GM19438 (cell line): ENCODE measurements at regions not wholly inside any gene's neighbourhood (a gene's known extent, or its start where the extent isn't known, plus 50 kb on each side); places are given as distances from the start of the nearest gene placed in this dataset.
"Not testable (repeated sequence)": the region's sequence is repeated elsewhere in the genome, so short reads cannot be mapped to it uniquely, and the experiment has no call there.

Experiments used
- ATAC-seq: cut with Tn5 transposase; IDR thresholded peaks from one replicate; pipeline ENCODE4 v1.9.1; 2021; ENCODE audit warnings: low read depth; ENCODE audit not compliant: unreplicated experiment

DNA sequence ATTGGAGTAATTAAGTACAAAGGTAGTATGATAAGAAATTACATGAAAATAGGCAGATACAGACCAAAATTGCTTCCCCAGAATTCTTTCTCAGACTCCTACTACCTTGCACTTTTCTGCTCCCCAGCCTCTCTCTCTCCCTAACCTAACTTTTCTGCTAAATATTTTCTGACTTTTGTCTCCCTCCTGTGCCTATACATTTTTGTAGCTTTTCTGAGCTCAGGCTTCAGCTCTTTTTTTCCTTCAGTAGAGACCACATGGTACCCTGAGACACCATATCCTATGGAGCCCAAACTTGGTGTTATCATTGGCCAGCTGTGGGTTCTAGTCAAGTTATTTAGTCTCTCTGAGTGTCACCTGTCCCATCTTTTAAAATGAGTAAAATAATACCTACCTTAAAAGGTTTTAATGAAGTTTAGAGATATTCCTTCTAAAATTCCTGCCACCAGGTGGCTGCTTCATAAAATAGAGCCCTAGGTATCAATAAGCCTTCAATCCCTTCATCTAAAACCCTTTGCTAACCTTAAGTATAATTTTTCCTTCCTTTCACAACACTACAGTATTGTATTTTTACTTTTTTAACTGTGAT lies 237.6 kb upstream of the DUSP10 start:
- no peak for ATAC-seq

DNA sequence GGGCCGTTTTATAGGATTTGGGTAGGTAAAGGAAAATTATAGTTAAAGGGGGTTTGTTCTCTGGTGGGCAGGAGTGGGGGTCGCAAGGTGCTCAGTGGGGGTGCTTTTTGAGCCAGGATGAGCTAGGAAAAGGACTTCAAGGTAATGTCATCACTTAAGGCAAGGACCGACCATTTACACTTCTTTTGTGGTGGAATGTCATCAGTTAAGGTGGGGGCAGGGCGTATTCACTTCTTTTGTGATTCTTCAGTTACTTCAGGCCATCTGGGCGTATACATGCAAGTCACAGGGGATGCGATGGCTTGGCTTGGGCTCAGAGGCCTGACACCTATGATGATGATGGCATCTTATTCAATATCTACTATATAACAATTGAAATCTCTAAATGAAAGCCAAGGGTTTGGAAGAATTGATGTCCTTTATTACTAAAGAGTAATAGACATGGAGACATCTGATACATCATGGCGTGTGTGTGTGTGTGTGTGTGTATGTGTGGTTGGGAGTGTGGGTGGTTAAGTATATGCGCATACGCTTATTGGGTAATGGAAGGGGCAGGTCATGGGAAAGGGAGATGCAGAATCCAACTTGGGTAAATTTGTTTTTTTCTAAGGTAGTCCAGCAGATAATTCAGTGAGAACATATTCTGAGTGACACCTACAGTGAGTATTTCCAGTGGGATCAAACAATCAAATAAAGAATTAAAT lies 236.9 kb upstream of the DUSP10 start:
- not testable (repeated sequence) for ATAC-seq

DNA sequence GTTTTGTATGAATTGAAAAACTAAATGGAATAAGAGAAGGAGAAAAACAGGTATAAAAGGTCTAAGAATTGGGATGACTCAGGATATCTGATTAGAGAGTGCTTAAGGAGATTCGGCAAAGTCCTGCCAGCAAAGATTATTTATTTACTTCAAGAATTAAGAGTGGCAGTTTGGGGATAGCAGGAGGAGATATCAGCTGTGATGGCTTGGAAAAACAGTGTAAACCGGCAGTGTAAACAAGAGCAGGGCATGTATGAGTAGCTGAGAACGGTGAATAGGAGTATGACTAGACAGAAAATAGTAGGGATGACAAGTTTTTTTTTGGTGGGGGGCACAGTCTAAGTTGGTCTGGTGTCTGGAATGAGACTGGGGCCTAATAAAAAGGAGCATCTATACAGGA lies 231.9 kb upstream of the DUSP10 start:
- not testable (repeated sequence) for ATAC-seq

DNA sequence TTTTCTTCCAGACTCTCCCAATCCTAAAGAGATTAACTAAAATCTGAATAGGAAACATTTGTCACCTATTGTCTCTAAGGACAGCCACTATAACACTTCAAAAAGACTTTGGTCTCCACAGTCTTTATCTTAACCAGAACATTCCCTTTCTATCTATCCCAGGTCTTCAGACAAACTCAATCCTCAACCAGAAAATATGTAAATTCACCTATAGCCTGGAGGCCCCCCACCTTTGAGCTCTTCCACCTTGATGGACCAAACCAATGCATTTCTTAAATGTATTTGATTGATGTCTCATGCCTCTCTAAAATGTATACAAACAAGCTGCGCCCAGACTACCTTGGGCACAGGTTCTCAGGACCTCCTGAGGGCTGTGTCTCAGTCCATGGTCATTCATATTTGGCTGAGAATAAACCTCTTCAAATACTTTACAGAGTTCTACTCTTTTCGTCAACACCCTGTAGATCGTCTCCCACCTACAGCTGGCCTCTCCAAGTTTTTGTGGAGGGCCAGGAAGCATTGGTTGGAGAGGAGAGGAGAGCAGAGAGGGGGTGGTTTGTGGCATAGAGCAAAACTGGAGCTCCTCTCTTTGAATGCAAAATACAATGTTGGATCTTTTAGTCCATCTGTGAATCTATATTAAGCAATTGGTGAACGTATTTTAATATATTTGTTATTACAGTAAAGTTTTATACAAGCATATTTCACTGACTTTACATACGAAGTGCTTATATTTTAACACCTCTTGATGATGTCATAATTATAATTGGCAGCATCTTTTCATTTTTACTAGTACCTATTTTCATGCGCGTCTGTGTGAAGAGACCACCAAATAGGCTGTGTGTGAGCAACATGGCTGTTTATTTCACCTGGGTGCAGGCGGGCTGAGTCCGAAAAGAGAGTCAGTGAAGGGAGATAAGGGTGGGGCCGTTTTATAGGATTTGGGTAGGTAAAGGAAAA lies 230.7 kb upstream of the DUSP10 start:
- no peak for ATAC-seq

GRCh38 chr1:221971035-221971434 lies 229.1 kb upstream of the DUSP10 start:
- ATAC-seq, result not testable (repeated sequence)

GRCh38 chr1:221969298-221969858 lies 227.5 kb upstream of the DUSP10 start:
- ATAC-seq, result not testable (repeated sequence)

- not testable (repeated sequence) for ATAC-seq
Observed at GRCh38 chr1:221967538-221967937, 225.6 kb upstream of the DUSP10 start.

DNA sequence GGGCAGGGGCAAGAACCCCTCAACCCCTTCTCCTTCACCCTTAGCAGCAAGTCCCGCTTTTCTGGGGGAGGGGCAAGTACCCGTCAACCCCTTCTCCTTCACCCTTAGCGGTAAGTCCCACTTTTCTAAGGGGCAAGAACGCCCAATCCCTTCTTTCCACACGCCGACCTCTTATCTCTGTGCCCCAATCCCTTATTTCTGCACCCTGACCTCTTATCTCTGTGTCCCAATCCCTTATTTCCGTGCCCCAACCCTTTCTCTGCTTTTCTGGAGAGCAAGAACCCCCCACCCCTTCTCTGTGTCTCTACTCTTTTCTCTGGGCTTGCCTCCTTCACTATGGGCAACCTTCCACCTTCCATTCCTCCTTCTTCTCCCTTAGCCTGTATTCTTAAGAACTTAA lies 225.0 kb upstream of the DUSP10 start:
- not testable (repeated sequence) for ATAC-seq

GRCh38 chr1:221965891-221966290 lies 224.0 kb upstream of the DUSP10 start:
- ATAC-seq, result not testable (repeated sequence)

GRCh38 chr1:221965252-221965651 lies 223.4 kb upstream of the DUSP10 start:
- ATAC-seq, result no peak

GRCh38 chr1:221963742-221964141 lies 221.9 kb upstream of the DUSP10 start:
- ATAC-seq, result no peak

DNA sequence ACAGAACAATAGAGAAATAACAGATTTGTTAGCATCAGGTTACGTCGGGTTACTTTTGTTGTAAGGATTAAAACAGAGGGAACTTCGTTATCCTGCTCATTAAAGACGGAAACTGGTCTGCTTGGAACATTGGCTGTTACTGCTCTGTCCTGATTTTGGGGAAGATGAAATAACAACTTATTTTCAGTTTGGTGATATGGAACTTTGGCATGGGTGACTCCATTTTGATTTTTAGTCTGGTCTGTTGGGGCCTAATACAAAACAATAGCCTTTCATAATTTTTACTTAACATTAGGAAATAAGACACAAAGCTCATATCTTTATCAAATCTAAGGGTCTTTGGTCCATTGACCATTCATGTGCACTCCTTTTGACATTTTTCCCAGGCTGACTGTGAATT lies 220.5 kb upstream of the DUSP10 start:
- no peak for ATAC-seq

DNA sequence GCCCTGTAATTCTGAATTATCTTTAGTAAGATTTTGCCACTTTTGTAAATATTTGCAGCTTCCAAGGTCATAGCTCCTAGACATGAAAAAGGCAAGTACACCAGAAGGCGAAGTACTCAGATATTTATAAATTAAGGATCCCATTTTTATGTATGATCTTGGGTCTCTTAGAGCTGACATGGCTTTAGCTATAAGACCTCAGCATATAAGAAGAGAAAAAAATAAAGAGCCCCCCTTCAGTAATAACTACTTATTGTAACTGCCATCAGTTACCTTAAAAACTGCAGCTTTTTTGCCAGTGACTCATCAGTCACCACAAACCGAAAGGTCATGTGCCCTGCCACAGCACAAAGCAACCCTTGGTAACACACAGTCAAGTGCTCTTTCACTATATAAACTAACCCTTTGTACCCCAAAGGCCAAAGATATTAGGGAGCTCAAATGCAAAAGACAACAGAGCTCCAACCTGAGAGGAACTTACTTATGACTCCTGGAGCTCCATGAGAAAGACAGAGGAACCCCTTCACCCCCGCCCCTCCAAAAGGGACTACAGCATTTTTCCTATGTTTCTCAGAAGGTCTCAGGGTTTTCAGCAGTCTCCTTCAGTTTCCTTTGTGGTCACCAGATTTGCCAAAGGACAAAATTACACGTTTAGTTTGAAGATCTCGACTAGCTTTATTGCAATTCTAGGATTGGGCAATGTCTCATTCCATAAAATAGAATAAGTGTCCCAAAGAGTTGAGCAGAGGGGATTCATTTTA lies 219.8 kb upstream of the DUSP10 start:
- peak; percentile 82 for ATAC-seq

GRCh38 chr1:221958161-221958562 lies 216.3 kb upstream of the DUSP10 start:
- ATAC-seq, result not testable (repeated sequence)

DNA sequence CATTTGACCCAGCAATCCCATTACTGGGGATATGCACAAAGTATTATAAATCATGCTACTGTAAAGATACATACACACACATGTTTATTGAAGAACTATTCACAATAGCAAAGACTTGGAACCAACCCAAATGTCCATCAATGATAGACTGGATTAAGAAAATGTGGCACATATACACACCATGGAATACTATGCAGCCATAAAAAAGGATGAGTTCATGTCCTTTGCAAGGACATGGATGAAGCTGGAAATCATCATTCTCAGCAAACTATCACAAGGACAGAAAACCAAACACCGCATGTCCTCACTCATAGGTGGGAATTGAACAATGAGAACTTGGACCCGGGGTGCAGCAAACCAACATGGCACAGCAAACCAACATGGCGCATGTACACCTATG lies 215.5 kb upstream of the DUSP10 start:
- ATAC-seq, result not testable (repeated sequence)

DNA sequence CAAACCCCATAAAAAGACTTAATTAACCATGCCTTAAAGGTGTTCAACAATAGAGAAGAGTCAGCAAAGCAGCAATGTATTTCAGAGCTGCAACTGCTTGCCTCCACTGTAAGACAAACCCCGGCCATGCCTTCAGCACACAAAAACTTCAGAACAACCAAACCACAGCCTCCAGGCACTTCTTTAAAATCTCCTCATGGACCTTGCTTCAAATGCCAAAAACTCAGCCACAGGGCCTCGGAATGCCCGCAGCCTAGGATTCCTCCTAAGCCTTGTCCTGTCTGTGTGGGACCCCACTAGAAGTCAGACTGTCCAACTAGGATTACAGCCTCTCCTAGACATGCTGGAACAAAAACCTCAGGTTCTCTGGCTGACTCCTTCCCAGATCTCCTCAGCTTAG lies 208.1 kb upstream of the DUSP10 start:
- no peak for ATAC-seq

DNA sequence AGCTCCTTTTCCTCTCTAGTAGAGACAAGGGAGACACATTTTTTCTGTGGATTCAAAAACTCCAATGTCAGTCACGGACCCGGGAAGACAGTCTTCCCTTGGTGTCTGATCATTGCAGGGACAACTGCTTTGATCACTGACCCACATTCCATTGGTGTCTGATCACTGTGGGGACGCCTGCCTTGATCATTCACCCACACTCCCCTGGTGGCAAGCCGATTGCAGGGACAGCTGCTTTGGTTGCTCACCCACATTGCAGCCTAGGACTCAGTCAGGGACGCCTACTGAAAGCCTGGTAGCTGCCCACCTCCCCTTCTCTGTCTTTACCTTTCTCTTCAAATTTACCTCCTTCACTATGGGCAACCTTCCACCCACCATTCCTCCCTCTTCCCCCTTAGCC lies 206.6 kb upstream of the DUSP10 start:
- ATAC-seq, result no peak

- no peak for ATAC-seq
Observed at GRCh38 chr1:221947731-221948130, 205.8 kb upstream of the DUSP10 start.

DNA sequence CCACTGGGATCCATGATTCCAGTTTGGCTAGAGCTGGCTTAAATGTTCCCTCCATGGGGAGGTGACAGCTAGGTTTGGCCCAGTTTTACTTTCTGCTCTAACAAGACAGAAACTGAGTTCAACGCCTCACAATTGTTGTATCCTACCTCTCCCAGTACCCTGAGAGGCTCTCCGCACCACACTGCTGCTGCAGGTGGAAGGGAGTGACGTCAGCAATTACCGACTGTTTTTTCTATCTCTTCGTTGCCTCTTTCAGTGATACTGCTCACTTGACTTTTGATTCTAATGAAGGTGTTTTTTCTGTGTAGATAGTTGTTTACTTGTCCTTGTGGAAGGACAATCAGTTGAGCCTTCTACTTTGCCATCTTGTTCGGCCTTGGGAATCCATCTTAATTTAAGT lies 204.9 kb upstream of the DUSP10 start:
- no peak for ATAC-seq

DNA sequence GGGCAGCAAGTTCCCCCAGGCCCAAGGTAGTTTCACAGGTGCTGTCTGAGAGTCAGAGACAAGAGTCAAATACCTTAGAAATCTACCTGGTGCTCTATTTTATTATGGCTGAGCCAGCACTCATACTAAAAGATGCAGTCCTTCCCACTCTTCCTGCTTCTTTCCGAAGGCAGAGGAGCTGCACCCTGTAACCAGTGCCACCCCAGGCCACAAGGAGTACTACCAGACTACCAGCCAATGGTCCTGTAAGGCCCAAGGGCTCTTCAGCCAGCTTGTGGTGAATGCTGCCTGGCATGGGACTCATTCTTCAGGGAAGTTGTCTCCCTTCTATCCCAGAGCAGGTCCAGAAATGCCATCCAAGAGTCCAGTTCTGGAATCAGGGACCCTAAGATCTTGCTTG lies 203.8 kb upstream of the DUSP10 start:
- ATAC-seq, result no peak
